Smooth muscle cell (in vitro differentiated cells): ENCODE measurements at regions not wholly inside any gene's neighbourhood (a gene's known extent, or its start where the extent isn't known, plus 50 kb on each side); places are given as distances from the start of the nearest gene placed in this dataset.

Experiments
- DNase-seq: peaks from one replicate; lab custom pipeline; 2025; ENCODE audit not compliant: unreplicated experiment; lab: John Stamatoyannopoulos, UW
- H2AFZ ChIP-seq: fragments of 200-600 bp; sonication (generic); 2 replicates; pipeline ENCODE4 v1.6.0; 2016; ENCODE audit warnings: antibody characterized with exemption, low read depth, mild to moderate bottlenecking
- H3F3A ChIP-seq: fragments of 200-600 bp; sonication (generic); 2 replicates; pipeline ENCODE4 v1.6.0; 2017; ENCODE audit warnings: antibody characterized with exemption, low read depth
- H3K27ac ChIP-seq: fragments of 200-600 bp; sonication (generic); 2 replicates; pipeline ENCODE4 v1.5.1; 2016; ENCODE audit warnings: low read depth, mild to moderate bottlenecking
- H3K27me3 ChIP-seq: fragments of 200-600 bp; sonication (generic); 2 replicates; pipeline ENCODE4 v1.6.1; 2016; ENCODE audit warnings: low read depth, mild to moderate bottlenecking
- H3K36me3 ChIP-seq: fragments of 200-600 bp; sonication (generic); 2 replicates; pipeline ENCODE4 v1.5.1; 2016; ENCODE audit warnings: low read depth
- H3K4me1 ChIP-seq: fragments of 200-600 bp; sonication (generic); 2 replicates; pipeline ENCODE4 v1.5.1; 2016; ENCODE audit warnings: low read depth
- H3K4me2 ChIP-seq: fragments of 200-600 bp; sonication (generic); 2 replicates; pipeline ENCODE4 v1.6.0; 2016; ENCODE audit warnings: mild to moderate bottlenecking
- H3K4me3 ChIP-seq: fragments of 200-600 bp; sonication (generic); 2 replicates; pipeline ENCODE4 v1.5.1; 2016; ENCODE audit warnings: mild to moderate bottlenecking
- H3K79me2 ChIP-seq: fragments of 200-600 bp; sonication (generic); 2 replicates; pipeline ENCODE4 v1.6.0; 2016; ENCODE audit warnings: low read depth, mild to moderate bottlenecking
- H3K9ac ChIP-seq: fragments of 200-600 bp; sonication (generic); 2 replicates; pipeline ENCODE4 v1.6.0; 2016; ENCODE audit warnings: low read depth
- H3K9me3 ChIP-seq: fragments of 200-600 bp; sonication (generic); replicated peaks from 2 replicates; pipeline ENCODE4 v1.5.1; 2016; ENCODE audit warnings: low read depth
- H4K20me1 ChIP-seq: fragments of 200-600 bp; sonication (generic); 2 replicates; pipeline ENCODE4 v1.6.0; 2016; ENCODE audit warnings: low read depth
- CTCF ChIP-seq: fragments of 200-600 bp; sonication (generic); IDR thresholded peaks from 2 replicates; pipeline ENCODE4 v1.5.1; 2017; ENCODE audit warnings: borderline replicate concordance, mild to moderate bottlenecking, antibody characterized with exemption; ENCODE audit not compliant: insufficient read depth, poor library complexity, severe bottlenecking
- WGBS: methylation state at CpG from one replicate; pipeline ENCODE4 v1.1.7; 2016; ENCODE audit warnings: low lambda C conversion rate; 5-methylcytosine and 5-hydroxymethylcytosine counted together

GRCh38 chr6:134866563-134866962, 83.3 kb downstream of the ALDH8A1 start:
- H3K27me3 ChIP-seq: no peaks in the 10 kb centered on the region
- no peaks in the 10 kb centered on the region for H3K36me3 ChIP-seq
- no peak for TF ChIP-seq CTCF
- H3F3A ChIP-seq: no peaks in the 10 kb centered on the region
- H3K9me3 ChIP-seq: no peaks in the 10 kb centered on the region
- 89% methylated on average over 2 of the region's 2 CpGs for WGBS
- no peak overlapping the region for H3K4me3 ChIP-seq
- DNase-seq: no peak
- no peak overlapping the region for H3K27ac ChIP-seq
- H4K20me1 ChIP-seq: no peaks in the 10 kb centered on the region
- no peak overlapping the region for H3K4me2 ChIP-seq
- no peak overlapping the region for H3K9ac ChIP-seq
- H2AFZ ChIP-seq: no peak overlapping the region
- no peaks in the 10 kb centered on the region for H3K79me2 ChIP-seq
- no peaks in the 10 kb centered on the region for H3K4me1 ChIP-seq

GRCh38 chr6:134864558-134864957, 85.3 kb downstream of the ALDH8A1 start:
- Histone ChIP-seq H3K36me3 (no peaks in the 10 kb centered on the region), H3K27me3 (no peaks in the 10 kb centered on the region), H3K4me2 (no peak overlapping the region), H3K9me3 (no peaks in the 10 kb centered on the region), H3K4me1 (no peaks in the 10 kb centered on the region), H3F3A (no peaks in the 10 kb centered on the region), H2AFZ (no peak overlapping the region), H4K20me1 (no peaks in the 10 kb centered on the region), H3K9ac (no peak overlapping the region), H3K4me3 (no peak overlapping the region), H3K79me2 (no peaks in the 10 kb centered on the region), H3K27ac (no peak overlapping the region)
- 78% methylated on average over 3 of the region's 3 CpGs for WGBS
- no peak for TF ChIP-seq CTCF
- DNase-seq: no peak

GRCh38 chr6:134863763-134864510, 86.0 kb downstream of the ALDH8A1 start:
- H3F3A ChIP-seq: no peaks in the 10 kb centered on the region
- no peaks in the 10 kb centered on the region for H3K79me2 ChIP-seq
- no peak overlapping the region for H2AFZ ChIP-seq
- no peak overlapping the region for H3K9ac ChIP-seq
- no peaks in the 10 kb centered on the region for H3K9me3 ChIP-seq
- no peak for TF ChIP-seq CTCF
- H3K4me3 ChIP-seq: no peak overlapping the region
- H3K4me1 ChIP-seq: no peaks in the 10 kb centered on the region
- 92% methylated on average over 11 of the region's 11 CpGs for WGBS
- H4K20me1 ChIP-seq: no peaks in the 10 kb centered on the region
- H3K36me3 ChIP-seq: no peaks in the 10 kb centered on the region
- H3K4me2 ChIP-seq: no peak overlapping the region
- H3K27me3 ChIP-seq: no peaks in the 10 kb centered on the region
- no peak for DNase-seq
- no peak overlapping the region for H3K27ac ChIP-seq

GRCh38 chr6:134854366-134854765, 95.5 kb downstream of the ALDH8A1 start:
- Histone ChIP-seq H3K36me3 (no peaks in the 10 kb centered on the region), H3K4me2 (no peak overlapping the region), H3K4me1 (no peaks in the 10 kb centered on the region), H3K9ac (no peak overlapping the region), H3K27ac (no peak overlapping the region), H3K27me3 (no peaks in the 10 kb centered on the region), H2AFZ (no peak overlapping the region), H3F3A (no peaks in the 10 kb centered on the region), H4K20me1 (no peaks in the 10 kb centered on the region), H3K4me3 (no peak overlapping the region), H3K9me3 (no peaks in the 10 kb centered on the region), H3K79me2 (no peaks in the 10 kb centered on the region)
- no peak for TF ChIP-seq CTCF
- DNase-seq: no peak
- WGBS: 71% methylated on average over 3 of the region's 3 CpGs
